ENCODE measurements at regions not wholly inside any gene's neighbourhood (a gene's known extent, or its start where the extent isn't known, plus 50 kb on each side); places are given as distances from the start of the nearest gene placed in this dataset.

- TF ChIP-seq, protein P1, sequence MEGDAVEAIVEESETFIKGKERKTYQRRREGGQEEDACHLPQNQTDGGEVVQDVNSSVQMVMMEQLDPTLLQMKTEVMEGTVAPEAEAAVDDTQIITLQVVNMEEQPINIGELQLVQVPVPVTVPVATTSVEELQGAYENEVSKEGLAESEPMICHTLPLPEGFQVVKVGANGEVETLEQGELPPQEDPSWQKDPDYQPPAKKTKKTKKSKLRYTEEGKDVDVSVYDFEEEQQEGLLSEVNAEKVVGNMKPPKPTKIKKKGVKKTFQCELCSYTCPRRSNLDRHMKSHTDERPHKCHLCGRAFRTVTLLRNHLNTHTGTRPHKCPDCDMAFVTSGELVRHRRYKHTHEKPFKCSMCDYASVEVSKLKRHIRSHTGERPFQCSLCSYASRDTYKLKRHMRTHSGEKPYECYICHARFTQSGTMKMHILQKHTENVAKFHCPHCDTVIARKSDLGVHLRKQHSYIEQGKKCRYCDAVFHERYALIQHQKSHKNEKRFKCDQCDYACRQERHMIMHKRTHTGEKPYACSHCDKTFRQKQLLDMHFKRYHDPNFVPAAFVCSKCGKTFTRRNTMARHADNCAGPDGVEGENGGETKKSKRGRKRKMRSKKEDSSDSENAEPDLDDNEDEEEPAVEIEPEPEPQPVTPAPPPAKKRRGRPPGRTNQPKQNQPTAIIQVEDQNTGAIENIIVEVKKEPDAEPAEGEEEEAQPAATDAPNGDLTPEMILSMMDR (IDR thresholded peaks at IDR 0.05), result no peak
- TF ChIP-seq ZFX (IDR thresholded peaks at IDR 0.05; ENCODE audit: borderline replicate concordance), result no peak
Measured at GRCh38 chr3:103195216-103195615, 760.4 kb downstream of the ZPLD1 start.

All from 22Rv1 (cell line).